WTC11 (cell line): ENCODE measurements at regions not wholly inside any gene's neighbourhood (a gene's known extent, or its start where the extent isn't known, plus 50 kb on each side); places are given as distances from the start of the nearest gene placed in this dataset.

ENCODE experiments used
- ATAC-seq: fragments of 200-7000 bp; cut with Tn5 transposase; 2 replicates; pipeline ENCODE4 v1.10.0; 2021; ENCODE audit warnings: mild to moderate bottlenecking, moderate library complexity
- CTCF ChIA-PET: fragments of 300-600 bp; sonication (Branson Sonifier 250); formaldehyde crosslinking; loops from one replicate; lab custom pipeline; 2021; ENCODE audit warnings: antibody characterized with exemption; lab: Charles Lee
- POLR2A ChIA-PET: fragments of 350-600 bp; sonication (Branson Sonifier 250); formaldehyde crosslinking; loops from one replicate; lab custom pipeline; 2021; ENCODE audit warnings: antibody characterized with exemption; lab: Charles Lee
- DNase-seq: peaks from one replicate; pipeline ENCODE4 v3.0.0; 2021; ENCODE audit warnings: low spot score
- H3K27ac Mint-ChIP-seq: 2 replicates; pipeline ENCODE4 v1.8.0; 2021; ENCODE audit warnings: mixed read lengths
- H3K27me3 Mint-ChIP-seq: 2 replicates; pipeline ENCODE4 v1.8.0; 2021; ENCODE audit warnings: low read depth, mild to moderate bottlenecking, moderate library complexity, mixed read lengths
- H3K36me3 Mint-ChIP-seq: 2 replicates; pipeline ENCODE4 v1.8.0; 2021; ENCODE audit warnings: mixed read lengths
- H3K4me1 Mint-ChIP-seq: 2 replicates; pipeline ENCODE4 v1.8.0; 2022; ENCODE audit warnings: mixed read lengths
- H3K4me3 Mint-ChIP-seq: 2 replicates; pipeline ENCODE4 v1.8.0; 2021; ENCODE audit warnings: mild to moderate bottlenecking, moderate library complexity, mixed read lengths
- H3K9me3 Mint-ChIP-seq: 2 replicates; pipeline ENCODE4 v1.8.0; 2021; ENCODE audit warnings: mixed read lengths
- ELF4 ChIP-seq: sonication (generic); formaldehyde crosslinking; IDR thresholded peaks from 2 replicates; pipeline ENCODE4 v1.8.1; 2022; ENCODE audit warnings: low read depth, mild to moderate bottlenecking, moderate library complexity, missing genetic modification reagents
- ESRRA ChIP-seq: sonication (generic); formaldehyde crosslinking; IDR thresholded peaks from 2 replicates; pipeline ENCODE4 v1.8.1; 2022; ENCODE audit warnings: mild to moderate bottlenecking, missing genetic modification reagents, borderline replicate concordance
- ETV6 ChIP-seq: sonication (generic); formaldehyde crosslinking; IDR thresholded peaks from 2 replicates; pipeline ENCODE4 v1.8.1; 2022; ENCODE audit warnings: mild to moderate bottlenecking, missing genetic modification reagents
- FOXJ3 ChIP-seq: sonication (generic); formaldehyde crosslinking; IDR thresholded peaks from 2 replicates; pipeline ENCODE4 v1.9.0; 2021; ENCODE audit warnings: missing genetic modification reagents, mild to moderate bottlenecking, borderline replicate concordance
- GABPB1 ChIP-seq: sonication (generic); formaldehyde crosslinking; IDR thresholded peaks from 2 replicates; pipeline ENCODE4 v1.8.1; 2023; ENCODE audit warnings: mild to moderate bottlenecking, missing genetic modification reagents
- MYBL2 ChIP-seq: sonication (generic); formaldehyde crosslinking; IDR thresholded peaks from 2 replicates; pipeline ENCODE4 v1.8.1; 2023; ENCODE audit warnings: mild to moderate bottlenecking, moderate library complexity, missing genetic modification reagents
- NFYB ChIP-seq: sonication (generic); formaldehyde crosslinking; conservative IDR thresholded peaks from 2 replicates; pipeline ENCODE4 v1.8.0; 2022; ENCODE audit warnings: low read depth, missing genetic modification reagents
- OVOL2 ChIP-seq: fragments of 250-450 bp; sonication (Bioruptor Pico); IDR thresholded peaks from 2 replicates; pipeline ENCODE4 v1.9.0; 2021; ENCODE audit warnings: mild to moderate bottlenecking, borderline replicate concordance
- SMAD3 ChIP-seq: sonication (generic); formaldehyde crosslinking; IDR thresholded peaks from 2 replicates; pipeline ENCODE4 v1.8.0; 2022; ENCODE audit warnings: missing genetic modification reagents, mild to moderate bottlenecking, borderline replicate concordance
- SOX15 ChIP-seq: fragments of 250-450 bp; sonication (Bioruptor Pico); IDR thresholded peaks from 2 replicates; pipeline ENCODE4 v1.9.0; 2021; ENCODE audit warnings: mild to moderate bottlenecking
- ZBTB21 ChIP-seq: sonication (generic); formaldehyde crosslinking; IDR thresholded peaks from 2 replicates; pipeline ENCODE4 v1.8.1; 2023; ENCODE audit warnings: mild to moderate bottlenecking, missing genetic modification reagents, borderline replicate concordance
- ZNF121 ChIP-seq: sonication (generic); formaldehyde crosslinking; IDR thresholded peaks from 2 replicates; pipeline ENCODE4 v1.8.0; 2023; ENCODE audit warnings: missing genetic modification reagents
- ZNF263 ChIP-seq: sonication (generic); formaldehyde crosslinking; IDR thresholded peaks from 2 replicates; pipeline ENCODE4 v1.8.1; 2022; ENCODE audit warnings: low read depth, mild to moderate bottlenecking, moderate library complexity, missing genetic modification reagents
- ZNF317 ChIP-seq: sonication (generic); formaldehyde crosslinking; IDR thresholded peaks from 2 replicates; pipeline ENCODE4 v1.8.1; 2023; ENCODE audit warnings: low read depth, mild to moderate bottlenecking, moderate library complexity, missing genetic modification reagents, borderline replicate concordance
- ZNF671 ChIP-seq: fragments of 250-450 bp; sonication (Bioruptor Pico); IDR thresholded peaks from 2 replicates; pipeline ENCODE4 v1.8.0; 2021; ENCODE audit warnings: mild to moderate bottlenecking
- TF ChIP-seq, protein P1 (sequence below): sonication (generic); formaldehyde crosslinking; IDR thresholded peaks from 2 replicates; pipeline ENCODE4 v1.8.1; 2022; ENCODE audit warnings: mild to moderate bottlenecking, missing genetic modification reagents, moderate library complexity, borderline replicate concordance
- TF ChIP-seq, protein P2 (sequence below): fragments of 250-450 bp; sonication (Bioruptor Pico); IDR thresholded peaks from 2 replicates; pipeline ENCODE4 v1.8.0; 2021; ENCODE audit warnings: mild to moderate bottlenecking
- TF ChIP-seq, protein P3 (sequence below): sonication (generic); formaldehyde crosslinking; conservative IDR thresholded peaks from 2 replicates; pipeline ENCODE4 v1.8.1; 2022; ENCODE audit warnings: mild to moderate bottlenecking, missing genetic modification reagents
- TF ChIP-seq, protein P4 (sequence below): sonication (generic); formaldehyde crosslinking; IDR thresholded peaks from 2 replicates; pipeline ENCODE4 v1.8.0; 2023; ENCODE audit warnings: missing genetic modification reagents, mild to moderate bottlenecking, borderline replicate concordance
- TF ChIP-seq, protein P5 (sequence below): fragments of 200-600 bp; IDR thresholded peaks from 2 replicates; pipeline ENCODE4 v1.8.0; 2022; ENCODE audit warnings: antibody characterized with exemption
- TF ChIP-seq, protein P6 (sequence below): sonication (generic); formaldehyde crosslinking; IDR thresholded peaks from 2 replicates; pipeline ENCODE4 v1.8.1; 2023; ENCODE audit warnings: mild to moderate bottlenecking, missing genetic modification reagents
- TF ChIP-seq, protein P7 (sequence below): fragments of 250-450 bp; sonication (Bioruptor Pico); IDR thresholded peaks from 2 replicates; pipeline ENCODE4 v1.9.0; 2021; ENCODE audit warnings: moderate library complexity, mild to moderate bottlenecking, inconsistent platforms, borderline replicate concordance
- TF ChIP-seq, protein P8 (sequence below): sonication (generic); formaldehyde crosslinking; IDR thresholded peaks from 2 replicates; pipeline ENCODE4 v1.8.1; 2023; ENCODE audit warnings: mild to moderate bottlenecking, missing genetic modification reagents

DNA sequence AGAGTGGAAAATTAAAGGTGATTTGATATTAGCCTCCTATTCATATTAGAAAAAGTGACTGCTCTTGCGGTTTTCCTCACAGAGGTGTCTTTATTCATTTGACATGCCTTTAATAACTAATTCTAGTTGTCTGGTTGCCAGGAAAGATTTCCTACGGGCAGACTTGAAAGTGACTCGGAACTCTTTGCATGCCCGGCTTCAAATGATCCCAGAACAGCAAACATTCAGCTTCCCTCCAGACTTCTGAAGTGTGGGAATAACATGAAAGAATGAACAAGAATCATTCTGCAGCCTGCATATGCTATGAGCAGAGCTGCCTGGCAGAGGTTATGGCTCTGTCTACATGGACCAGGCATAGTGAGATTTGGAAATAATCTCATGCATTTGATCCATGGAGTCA is 89.6 kb upstream of the PKDCC start (continued):
- TF ChIP-seq, protein P1, sequence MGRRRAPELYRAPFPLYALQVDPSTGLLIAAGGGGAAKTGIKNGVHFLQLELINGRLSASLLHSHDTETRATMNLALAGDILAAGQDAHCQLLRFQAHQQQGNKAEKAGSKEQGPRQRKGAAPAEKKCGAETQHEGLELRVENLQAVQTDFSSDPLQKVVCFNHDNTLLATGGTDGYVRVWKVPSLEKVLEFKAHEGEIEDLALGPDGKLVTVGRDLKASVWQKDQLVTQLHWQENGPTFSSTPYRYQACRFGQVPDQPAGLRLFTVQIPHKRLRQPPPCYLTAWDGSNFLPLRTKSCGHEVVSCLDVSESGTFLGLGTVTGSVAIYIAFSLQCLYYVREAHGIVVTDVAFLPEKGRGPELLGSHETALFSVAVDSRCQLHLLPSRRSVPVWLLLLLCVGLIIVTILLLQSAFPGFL (CRISPR knock-in tag): no peak
- TF ChIP-seq, protein P2, sequence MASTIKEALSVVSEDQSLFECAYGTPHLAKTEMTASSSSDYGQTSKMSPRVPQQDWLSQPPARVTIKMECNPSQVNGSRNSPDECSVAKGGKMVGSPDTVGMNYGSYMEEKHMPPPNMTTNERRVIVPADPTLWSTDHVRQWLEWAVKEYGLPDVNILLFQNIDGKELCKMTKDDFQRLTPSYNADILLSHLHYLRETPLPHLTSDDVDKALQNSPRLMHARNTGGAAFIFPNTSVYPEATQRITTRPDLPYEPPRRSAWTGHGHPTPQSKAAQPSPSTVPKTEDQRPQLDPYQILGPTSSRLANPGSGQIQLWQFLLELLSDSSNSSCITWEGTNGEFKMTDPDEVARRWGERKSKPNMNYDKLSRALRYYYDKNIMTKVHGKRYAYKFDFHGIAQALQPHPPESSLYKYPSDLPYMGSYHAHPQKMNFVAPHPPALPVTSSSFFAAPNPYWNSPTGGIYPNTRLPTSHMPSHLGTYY (CRISPR knock-in tag): no peak
- TF ChIP-seq GABPB1 (no peak), OVOL2 (CRISPR knock-in tag) (no peak), ETV6 (CRISPR knock-in tag) (no peak)
- TF ChIP-seq, protein P3, sequence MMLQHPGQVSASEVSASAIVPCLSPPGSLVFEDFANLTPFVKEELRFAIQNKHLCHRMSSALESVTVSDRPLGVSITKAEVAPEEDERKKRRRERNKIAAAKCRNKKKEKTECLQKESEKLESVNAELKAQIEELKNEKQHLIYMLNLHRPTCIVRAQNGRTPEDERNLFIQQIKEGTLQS: no peak

DNA sequence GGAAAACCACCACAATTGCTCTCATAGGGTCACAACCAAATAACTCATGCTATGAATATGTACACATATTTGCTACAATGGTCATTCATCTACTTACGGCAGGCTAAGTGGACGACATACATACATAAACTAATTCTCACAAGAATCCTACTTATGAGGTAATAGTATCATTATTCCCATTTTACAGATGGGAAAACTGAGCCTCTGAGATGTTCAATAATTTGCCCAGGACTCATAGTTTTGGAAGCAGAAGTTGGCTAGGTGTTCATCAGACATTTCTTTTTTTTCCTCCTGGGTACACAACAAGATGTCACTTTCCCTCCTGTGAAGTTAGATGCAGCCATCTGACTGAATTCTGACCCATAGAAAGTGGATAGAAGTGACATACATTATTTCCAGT is 89.0 kb upstream of the PKDCC start:
- ChIA-PET CTCF (no interaction called here), POLR2A (no interaction called here)
- no peaks in the 10 kb centered on the region for H3K36me3 Mint-ChIP-seq
- H3K27me3 Mint-ChIP-seq: no peaks in the 10 kb centered on the region
- no peak overlapping the region for H3K4me3 Mint-ChIP-seq
- no peaks in the 10 kb centered on the region for H3K9me3 Mint-ChIP-seq
- H3K4me1 Mint-ChIP-seq: peaks cover 32% of the 10 kb centered on the region
- H3K27ac Mint-ChIP-seq: no peak overlapping the region
- DNase-seq (no peak), ATAC-seq (no peak)
- TF ChIP-seq ZNF671 (no peak), ZNF263 (CRISPR knock-in tag) (no peak), ELF4 (no peak), FOXJ3 (CRISPR knock-in tag) (no peak), ZNF317 (CRISPR knock-in tag) (no peak), ETV6 (CRISPR knock-in tag) (no peak), SOX15 (CRISPR knock-in tag) (no peak), ZBTB21 (CRISPR knock-in tag) (no peak), NFYB (CRISPR knock-in tag) (no peak), ESRRA (CRISPR knock-in tag) (no peak), MYBL2 (CRISPR knock-in tag) (no peak), SMAD3 (CRISPR knock-in tag) (no peak), ZNF121 (CRISPR knock-in tag) (no peak)
- TF ChIP-seq, protein P4, sequence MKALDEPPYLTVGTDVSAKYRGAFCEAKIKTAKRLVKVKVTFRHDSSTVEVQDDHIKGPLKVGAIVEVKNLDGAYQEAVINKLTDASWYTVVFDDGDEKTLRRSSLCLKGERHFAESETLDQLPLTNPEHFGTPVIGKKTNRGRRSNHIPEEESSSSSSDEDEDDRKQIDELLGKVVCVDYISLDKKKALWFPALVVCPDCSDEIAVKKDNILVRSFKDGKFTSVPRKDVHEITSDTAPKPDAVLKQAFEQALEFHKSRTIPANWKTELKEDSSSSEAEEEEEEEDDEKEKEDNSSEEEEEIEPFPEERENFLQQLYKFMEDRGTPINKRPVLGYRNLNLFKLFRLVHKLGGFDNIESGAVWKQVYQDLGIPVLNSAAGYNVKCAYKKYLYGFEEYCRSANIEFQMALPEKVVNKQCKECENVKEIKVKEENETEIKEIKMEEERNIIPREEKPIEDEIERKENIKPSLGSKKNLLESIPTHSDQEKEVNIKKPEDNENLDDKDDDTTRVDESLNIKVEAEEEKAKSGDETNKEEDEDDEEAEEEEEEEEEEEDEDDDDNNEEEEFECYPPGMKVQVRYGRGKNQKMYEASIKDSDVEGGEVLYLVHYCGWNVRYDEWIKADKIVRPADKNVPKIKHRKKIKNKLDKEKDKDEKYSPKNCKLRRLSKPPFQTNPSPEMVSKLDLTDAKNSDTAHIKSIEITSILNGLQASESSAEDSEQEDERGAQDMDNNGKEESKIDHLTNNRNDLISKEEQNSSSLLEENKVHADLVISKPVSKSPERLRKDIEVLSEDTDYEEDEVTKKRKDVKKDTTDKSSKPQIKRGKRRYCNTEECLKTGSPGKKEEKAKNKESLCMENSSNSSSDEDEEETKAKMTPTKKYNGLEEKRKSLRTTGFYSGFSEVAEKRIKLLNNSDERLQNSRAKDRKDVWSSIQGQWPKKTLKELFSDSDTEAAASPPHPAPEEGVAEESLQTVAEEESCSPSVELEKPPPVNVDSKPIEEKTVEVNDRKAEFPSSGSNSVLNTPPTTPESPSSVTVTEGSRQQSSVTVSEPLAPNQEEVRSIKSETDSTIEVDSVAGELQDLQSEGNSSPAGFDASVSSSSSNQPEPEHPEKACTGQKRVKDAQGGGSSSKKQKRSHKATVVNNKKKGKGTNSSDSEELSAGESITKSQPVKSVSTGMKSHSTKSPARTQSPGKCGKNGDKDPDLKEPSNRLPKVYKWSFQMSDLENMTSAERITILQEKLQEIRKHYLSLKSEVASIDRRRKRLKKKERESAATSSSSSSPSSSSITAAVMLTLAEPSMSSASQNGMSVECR (CRISPR knock-in tag): no peak
- TF ChIP-seq, protein P5, sequence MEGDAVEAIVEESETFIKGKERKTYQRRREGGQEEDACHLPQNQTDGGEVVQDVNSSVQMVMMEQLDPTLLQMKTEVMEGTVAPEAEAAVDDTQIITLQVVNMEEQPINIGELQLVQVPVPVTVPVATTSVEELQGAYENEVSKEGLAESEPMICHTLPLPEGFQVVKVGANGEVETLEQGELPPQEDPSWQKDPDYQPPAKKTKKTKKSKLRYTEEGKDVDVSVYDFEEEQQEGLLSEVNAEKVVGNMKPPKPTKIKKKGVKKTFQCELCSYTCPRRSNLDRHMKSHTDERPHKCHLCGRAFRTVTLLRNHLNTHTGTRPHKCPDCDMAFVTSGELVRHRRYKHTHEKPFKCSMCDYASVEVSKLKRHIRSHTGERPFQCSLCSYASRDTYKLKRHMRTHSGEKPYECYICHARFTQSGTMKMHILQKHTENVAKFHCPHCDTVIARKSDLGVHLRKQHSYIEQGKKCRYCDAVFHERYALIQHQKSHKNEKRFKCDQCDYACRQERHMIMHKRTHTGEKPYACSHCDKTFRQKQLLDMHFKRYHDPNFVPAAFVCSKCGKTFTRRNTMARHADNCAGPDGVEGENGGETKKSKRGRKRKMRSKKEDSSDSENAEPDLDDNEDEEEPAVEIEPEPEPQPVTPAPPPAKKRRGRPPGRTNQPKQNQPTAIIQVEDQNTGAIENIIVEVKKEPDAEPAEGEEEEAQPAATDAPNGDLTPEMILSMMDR: no peak
- TF ChIP-seq, protein P1 (CRISPR knock-in tag): no peak
- TF ChIP-seq, protein P6, sequence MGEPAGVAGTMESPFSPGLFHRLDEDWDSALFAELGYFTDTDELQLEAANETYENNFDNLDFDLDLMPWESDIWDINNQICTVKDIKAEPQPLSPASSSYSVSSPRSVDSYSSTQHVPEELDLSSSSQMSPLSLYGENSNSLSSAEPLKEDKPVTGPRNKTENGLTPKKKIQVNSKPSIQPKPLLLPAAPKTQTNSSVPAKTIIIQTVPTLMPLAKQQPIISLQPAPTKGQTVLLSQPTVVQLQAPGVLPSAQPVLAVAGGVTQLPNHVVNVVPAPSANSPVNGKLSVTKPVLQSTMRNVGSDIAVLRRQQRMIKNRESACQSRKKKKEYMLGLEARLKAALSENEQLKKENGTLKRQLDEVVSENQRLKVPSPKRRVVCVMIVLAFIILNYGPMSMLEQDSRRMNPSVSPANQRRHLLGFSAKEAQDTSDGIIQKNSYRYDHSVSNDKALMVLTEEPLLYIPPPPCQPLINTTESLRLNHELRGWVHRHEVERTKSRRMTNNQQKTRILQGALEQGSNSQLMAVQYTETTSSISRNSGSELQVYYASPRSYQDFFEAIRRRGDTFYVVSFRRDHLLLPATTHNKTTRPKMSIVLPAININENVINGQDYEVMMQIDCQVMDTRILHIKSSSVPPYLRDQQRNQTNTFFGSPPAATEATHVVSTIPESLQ (CRISPR knock-in tag): no peak
- TF ChIP-seq, protein P7, sequence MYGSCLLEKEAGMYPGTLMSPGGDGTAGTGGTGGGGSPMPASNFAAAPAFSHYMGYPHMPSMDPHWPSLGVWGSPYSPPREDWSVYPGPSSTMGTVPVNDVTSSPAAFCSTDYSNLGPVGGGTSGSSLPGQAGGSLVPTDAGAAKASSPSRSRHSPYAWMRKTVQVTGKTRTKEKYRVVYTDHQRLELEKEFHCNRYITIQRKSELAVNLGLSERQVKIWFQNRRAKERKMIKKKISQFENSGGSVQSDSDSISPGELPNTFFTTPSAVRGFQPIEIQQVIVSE (CRISPR knock-in tag): no peak
- TF ChIP-seq, protein P8, sequence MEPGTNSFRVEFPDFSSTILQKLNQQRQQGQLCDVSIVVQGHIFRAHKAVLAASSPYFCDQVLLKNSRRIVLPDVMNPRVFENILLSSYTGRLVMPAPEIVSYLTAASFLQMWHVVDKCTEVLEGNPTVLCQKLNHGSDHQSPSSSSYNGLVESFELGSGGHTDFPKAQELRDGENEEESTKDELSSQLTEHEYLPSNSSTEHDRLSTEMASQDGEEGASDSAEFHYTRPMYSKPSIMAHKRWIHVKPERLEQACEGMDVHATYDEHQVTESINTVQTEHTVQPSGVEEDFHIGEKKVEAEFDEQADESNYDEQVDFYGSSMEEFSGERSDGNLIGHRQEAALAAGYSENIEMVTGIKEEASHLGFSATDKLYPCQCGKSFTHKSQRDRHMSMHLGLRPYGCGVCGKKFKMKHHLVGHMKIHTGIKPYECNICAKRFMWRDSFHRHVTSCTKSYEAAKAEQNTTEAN (CRISPR knock-in tag): no peak
